Adipose tissue (tissue), 3 donors: ENCODE measurements at regions not wholly inside any gene's neighbourhood (a gene's known extent, or its start where the extent isn't known, plus 50 kb on each side); places are given as distances from the start of the nearest gene placed in this dataset.

ENCODE experiments used
- H3K27ac ChIP-seq: one replicate; pipeline ENCODE4 v1.5.1; 2013; ENCODE audit warnings: low read depth, low read length
- WGBS, 3 donors: extraction: QIAGEN DNeasy Blood & Tissue Kit; methylation state at CpG; one replicate each; pipeline ENCODE4 v1.1.7; 2013; 5-methylcytosine and 5-hydroxymethylcytosine counted together
- donor health status: healthy with polysubstance abuse.
- donor health status: Bipolar disorder and iron deficiency.
- donor health status: healthy.

DNA sequence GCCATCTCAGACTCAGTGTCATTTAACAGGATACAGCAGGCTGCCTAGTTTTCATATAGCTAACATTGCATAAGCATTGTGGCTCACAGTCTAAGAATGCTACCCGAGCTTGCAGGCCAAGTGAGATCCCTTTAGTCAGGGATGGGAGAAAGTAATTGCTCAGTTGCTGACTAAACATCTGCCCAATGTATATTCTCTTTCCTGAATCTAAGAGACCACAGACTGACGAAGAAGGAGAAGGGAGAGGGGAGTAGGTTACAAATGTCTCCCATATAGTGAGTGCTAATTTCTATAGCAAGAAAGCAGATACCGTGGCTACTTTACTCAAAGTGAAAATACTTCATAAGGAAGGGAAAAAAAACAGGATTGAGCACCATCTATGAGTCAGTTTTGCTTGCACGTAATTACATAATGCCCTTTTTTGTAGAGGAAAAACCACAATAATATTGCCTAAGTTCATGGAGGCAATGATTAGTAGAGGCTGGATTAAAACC lies 453.9 kb downstream of the COG6 start:
- H3K27ac ChIP-seq = no peak overlapping the region
- WGBS, 3 donors = 60 to 82% (median 62%) methylated on average over 4 of the region's 4 CpGs

DNA sequence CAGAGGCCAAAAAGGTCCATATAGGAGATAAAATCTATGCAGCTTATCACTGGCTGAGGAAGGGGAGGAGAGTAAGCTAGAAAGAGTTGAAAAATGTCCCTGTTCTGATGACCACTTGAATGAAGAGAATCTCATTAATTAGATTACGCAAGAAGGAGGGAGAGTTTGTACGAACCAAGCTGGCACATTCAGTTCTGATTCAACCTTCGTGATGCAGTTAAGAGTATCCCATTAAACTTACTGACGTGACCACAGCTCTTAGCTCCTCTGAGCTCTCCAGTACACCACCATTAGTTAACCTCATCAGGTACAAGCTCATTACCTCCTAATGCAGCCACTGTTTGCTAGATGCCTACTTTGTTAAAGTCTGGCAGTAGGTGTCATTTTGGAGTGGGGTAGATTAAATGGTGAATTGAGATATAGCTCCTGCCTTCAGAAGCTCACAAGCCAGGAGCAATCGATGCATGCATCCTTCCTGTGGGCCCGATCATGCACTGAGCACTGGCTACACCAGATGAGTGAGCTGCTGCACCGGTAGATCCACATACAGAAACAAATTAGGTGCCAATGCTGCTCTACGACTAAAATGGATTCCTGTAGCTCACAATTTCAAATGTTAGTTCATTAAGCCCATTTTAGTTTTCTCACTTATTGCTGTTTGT lies 458.3 kb downstream of the COG6 start:
- WGBS, 3 donors = 83 to 88% (median 87%) methylated on average over 8 of the region's 8 CpGs

GRCh38 chr13:40114305-40114896 lies 458.9 kb downstream of the COG6 start:
- WGBS, 3 donors = 82 to 93% (median 86%) methylated on average over 6 of the region's 6 CpGs
- no peak overlapping the region for H3K27ac ChIP-seq

More for the DNA sequence above, 458.3 kb downstream of the COG6 start:
- no peak overlapping the region for H3K27ac ChIP-seq

GRCh38 chr13:40115426-40115825 lies 460.0 kb downstream of the COG6 start:
- H3K27ac ChIP-seq = no peak overlapping the region
- 48 to 64% (median 58%) methylated on average over 2 of the region's 2 CpGs for WGBS, 3 donors

GRCh38 chr13:40116008-40116407 lies 460.5 kb downstream of the COG6 start:
- 42 to 49% (median 43%) methylated on average over 6 of the region's 6 CpGs for WGBS, 3 donors
- no peak overlapping the region for H3K27ac ChIP-seq

DNA sequence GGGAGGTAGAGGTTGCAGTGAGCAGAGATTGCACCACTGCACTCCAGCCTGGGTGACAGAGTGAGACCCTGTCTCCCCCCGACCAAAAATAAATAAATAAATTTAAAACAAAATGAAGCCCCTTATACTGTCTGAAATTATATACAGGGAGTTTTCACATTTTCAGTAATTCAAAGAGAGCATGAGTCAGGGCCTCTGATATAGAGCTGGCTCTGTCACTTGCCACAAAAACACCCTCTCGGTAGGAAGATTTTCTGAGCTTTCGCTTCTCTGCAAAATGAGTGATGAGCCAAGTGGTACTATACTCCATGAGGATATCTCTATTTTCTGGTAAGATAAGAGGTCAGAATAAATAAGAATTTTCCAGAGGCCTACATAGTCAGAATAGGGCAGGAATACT lies 462.9 kb downstream of the COG6 start:
- no peak overlapping the region for H3K27ac ChIP-seq
- 83 to 93% (median 90%) methylated on average over 3 of the region's 3 CpGs for WGBS, 3 donors

- 75 to 92% (median 87%) methylated on average over 1 of the region's 1 CpG for WGBS, 3 donors
- no peak overlapping the region for H3K27ac ChIP-seq
These were observed 464.4 kb downstream of the COG6 start for GRCh38 chr13:40119852-40120251.

DNA sequence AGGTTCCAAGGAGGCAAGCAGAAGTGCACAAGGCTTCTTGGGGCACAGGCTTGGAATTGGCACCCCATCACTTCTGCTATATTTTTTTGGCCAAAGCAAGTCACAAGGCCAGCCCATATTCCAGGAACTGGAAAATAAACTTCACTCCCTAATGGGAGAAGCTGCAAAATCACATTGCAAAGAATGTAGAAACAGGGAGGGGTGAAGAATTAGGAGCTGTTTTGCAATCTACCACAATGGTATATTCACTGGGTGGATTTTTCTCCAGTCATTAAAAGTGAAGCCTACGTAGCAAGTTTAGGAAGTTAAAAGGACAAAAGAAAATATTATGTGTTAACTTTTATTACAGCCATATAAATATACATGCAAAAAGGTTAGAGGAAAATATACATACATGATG lies 464.8 kb downstream of the COG6 start:
- WGBS, 3 donors = 41 to 97% (median 47%) methylated on average over 1 of the region's 1 CpG
- no peak overlapping the region for H3K27ac ChIP-seq

- no peak overlapping the region for H3K27ac ChIP-seq
- WGBS, 3 donors = 55 to 69% (median 65%) methylated on average over 3 to 4 of the region's 4 CpGs
These were observed 465.3 kb downstream of the COG6 start for GRCh38 chr13:40120781-40121180.

DNA sequence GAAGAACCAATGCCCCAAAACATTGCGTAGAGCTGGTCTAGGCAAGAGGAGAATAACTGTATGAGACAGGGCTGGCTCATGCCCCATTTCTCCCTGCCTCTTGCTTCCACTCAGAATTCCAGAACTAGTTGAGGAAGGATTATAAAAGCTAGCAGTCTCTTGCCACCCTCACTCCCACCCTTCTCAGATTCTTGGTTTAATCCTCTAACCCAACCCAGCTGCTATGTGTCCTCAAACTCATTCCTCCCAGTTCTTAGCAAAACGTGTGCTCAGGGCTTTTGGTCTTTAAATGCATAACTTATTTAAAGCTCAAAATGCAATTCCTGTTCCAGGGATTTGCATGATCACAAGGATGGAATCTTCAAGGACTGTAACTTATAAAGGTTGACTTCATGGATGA lies 466.3 kb downstream of the COG6 start:
- WGBS, 3 donors = 75 to 82% (median 81%) methylated on average over 2 of the region's 2 CpGs
- no peak overlapping the region for H3K27ac ChIP-seq

GRCh38 chr13:40123962-40124632 lies 468.6 kb downstream of the COG6 start:
- 73 to 83% (median 79%) methylated on average over 2 of the region's 2 CpGs for WGBS, 3 donors
- no peak overlapping the region for H3K27ac ChIP-seq

DNA sequence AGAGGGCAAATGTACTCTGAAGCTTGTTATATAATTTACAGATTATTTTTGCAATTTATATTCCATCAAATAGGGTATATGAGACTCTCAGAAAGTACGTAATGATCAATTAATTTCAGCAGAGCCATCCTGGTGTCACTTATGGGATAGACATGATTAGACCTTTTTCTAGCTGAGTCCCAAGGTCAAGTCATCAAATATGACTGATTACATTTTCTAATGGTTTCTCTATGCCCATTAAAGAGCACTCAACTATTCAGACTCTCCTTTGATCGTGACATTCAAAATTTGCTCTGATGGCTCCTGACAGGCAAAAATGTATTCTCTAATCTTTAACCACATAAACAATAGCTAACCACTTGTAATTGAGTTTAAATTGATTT lies 469.2 kb downstream of the COG6 start:
- 78 to 93% (median 82%) methylated on average over 2 of the region's 2 CpGs for WGBS, 3 donors
- no peak overlapping the region for H3K27ac ChIP-seq

GRCh38 chr13:40125336-40125735 lies 469.9 kb downstream of the COG6 start:
- WGBS, 3 donors = 97 to 98% (median 98%) methylated on average over 3 of the region's 3 CpGs
- H3K27ac ChIP-seq = no peak overlapping the region

- H3K27ac ChIP-seq = no peak overlapping the region
- WGBS, 3 donors = 93 to 95% (median 93%) methylated on average over 7 of the region's 7 CpGs
These were observed 471.0 kb downstream of the COG6 start for GRCh38 chr13:40126306-40127085.

GRCh38 chr13:40127476-40127875 lies 472.0 kb downstream of the COG6 start:
- H3K27ac ChIP-seq = no peak overlapping the region

- no peak overlapping the region for H3K27ac ChIP-seq
- WGBS, 3 donors = 79 to 97% (median 96%) methylated on average over 3 of the region's 3 CpGs
These were observed 472.5 kb downstream of the COG6 start for GRCh38 chr13:40127925-40128324.

DNA sequence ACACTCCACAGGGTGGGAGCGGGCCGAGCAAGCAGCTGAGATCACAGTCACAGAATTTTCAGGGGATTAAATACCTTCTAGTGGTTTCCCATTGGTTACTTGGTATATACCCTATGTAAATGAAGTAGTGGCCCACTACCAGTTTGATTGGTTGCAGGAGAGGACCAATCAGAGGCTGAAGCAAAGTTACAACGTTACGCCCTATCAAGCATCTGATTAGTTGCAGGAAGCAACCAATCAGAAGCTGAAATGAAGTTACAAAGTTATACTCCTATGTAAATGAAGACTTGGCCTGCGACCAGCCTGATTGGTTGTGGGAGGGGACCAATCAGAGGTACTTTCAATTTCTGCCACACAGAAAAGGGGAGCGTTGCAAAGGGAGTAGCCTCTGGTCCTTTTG lies 474.0 kb downstream of the COG6 start:
- H3K27ac ChIP-seq = no peak overlapping the region
- 94 to 96% (median 95%) methylated on average over 6 of the region's 6 CpGs for WGBS, 3 donors

- 84 to 88% (median 85%) methylated on average over 6 of the region's 6 CpGs for WGBS, 3 donors
- H3K27ac ChIP-seq = no peak overlapping the region
These were observed 475.6 kb downstream of the COG6 start for GRCh38 chr13:40130871-40131636.
